ENCODE measurements at regions not wholly inside any gene's neighbourhood (a gene's known extent, or its start where the extent isn't known, plus 50 kb on each side); places are given as distances from the start of the nearest gene placed in this dataset.

DNA sequence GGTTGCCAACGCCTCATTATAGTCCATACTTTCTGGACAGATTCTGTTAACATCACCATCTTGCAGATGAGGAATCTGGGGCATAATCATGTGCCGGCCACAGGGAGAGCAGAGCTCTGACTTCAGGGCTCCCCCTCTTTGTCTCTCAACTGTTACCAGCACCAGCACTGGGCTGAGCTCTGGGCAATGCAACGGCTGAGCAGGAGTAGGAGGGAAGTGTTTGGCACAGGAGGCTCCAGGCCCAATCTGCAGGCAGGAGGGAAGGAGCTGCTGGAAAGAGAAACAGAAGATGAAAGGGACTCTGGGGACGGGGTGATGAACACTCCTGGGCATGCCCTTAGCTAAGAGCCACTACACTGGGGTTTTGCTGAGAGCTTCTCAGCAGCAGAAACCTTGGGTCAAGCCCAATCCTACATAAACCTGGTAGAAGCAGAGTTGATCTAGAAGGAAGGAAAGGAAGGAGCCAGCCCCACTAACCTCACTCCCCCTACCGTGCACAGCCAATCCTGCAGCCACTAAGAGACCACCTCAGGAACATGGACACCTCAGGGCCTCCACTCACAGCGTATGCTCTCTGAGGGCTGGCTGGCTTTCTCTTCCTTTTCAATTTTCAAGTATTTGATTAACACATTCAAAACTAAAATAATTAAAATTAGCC is 73.1 kb upstream of the SPATA12 start:
- TF ChIP-seq, protein P1, sequence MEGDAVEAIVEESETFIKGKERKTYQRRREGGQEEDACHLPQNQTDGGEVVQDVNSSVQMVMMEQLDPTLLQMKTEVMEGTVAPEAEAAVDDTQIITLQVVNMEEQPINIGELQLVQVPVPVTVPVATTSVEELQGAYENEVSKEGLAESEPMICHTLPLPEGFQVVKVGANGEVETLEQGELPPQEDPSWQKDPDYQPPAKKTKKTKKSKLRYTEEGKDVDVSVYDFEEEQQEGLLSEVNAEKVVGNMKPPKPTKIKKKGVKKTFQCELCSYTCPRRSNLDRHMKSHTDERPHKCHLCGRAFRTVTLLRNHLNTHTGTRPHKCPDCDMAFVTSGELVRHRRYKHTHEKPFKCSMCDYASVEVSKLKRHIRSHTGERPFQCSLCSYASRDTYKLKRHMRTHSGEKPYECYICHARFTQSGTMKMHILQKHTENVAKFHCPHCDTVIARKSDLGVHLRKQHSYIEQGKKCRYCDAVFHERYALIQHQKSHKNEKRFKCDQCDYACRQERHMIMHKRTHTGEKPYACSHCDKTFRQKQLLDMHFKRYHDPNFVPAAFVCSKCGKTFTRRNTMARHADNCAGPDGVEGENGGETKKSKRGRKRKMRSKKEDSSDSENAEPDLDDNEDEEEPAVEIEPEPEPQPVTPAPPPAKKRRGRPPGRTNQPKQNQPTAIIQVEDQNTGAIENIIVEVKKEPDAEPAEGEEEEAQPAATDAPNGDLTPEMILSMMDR (IDR thresholded peaks at IDR 0.05): no peak
- no peak for TF ChIP-seq ZFX (IDR thresholded peaks at IDR 0.05; ENCODE audit: borderline replicate concordance)

All from 22Rv1 (cell line).